ENCODE measurements at regions not wholly inside any gene's neighbourhood (a gene's known extent, or its start where the extent isn't known, plus 50 kb on each side); places are given as distances from the start of the nearest gene placed in this dataset.

GRCh38 chr9:30723656-30724055 lies 1660.8 kb upstream of the ACO1 start (continued):
- TF ChIP-seq STAT6 (CRISPR knock-in tag; IDR thresholded peaks at IDR 0.05), result no peak
- TF ChIP-seq MAZ (CRISPR knock-in tag; conservative IDR thresholded peaks at IDR 0.05 in 1 of 2, IDR thresholded peaks at IDR 0.05 in 1 of 2), result no peak
- TF ChIP-seq STAT5B (CRISPR knock-in tag; IDR thresholded peaks at IDR 0.05), result no peak
- no peak for TF ChIP-seq ETS2 (tag; IDR thresholded peaks at IDR 0.05; ENCODE audit: borderline replicate concordance, poor library complexity, severe bottlenecking)

- H3K9ac ChIP-seq (ENCODE audit: insufficient read depth in 1 of 2, low read depth in 2 of 2, low read length in 2 of 2), result no peak overlapping the region
- no peaks in the 10 kb centered on the region for H3K4me1 ChIP-seq (replicated peaks in 1 of 2; ENCODE audit: control insufficient read depth in 2 of 2, insufficient read depth in 2 of 2, low read length in 2 of 2)
- no peaks in the 10 kb centered on the region for H3K9me1 ChIP-seq (ENCODE audit: control insufficient read depth, insufficient read depth, low read length)
- H3K36me3 ChIP-seq (ENCODE audit: control insufficient read depth, insufficient read depth, low read length), result no peaks in the 10 kb centered on the region
- H3K9me3 ChIP-seq (replicated peaks; ENCODE audit: control insufficient read depth, insufficient read depth, low read depth, low read length), result no peaks in the 10 kb centered on the region
- in situ Hi-C loops (cut with MboI), result no loop called here
- H3K79me2 ChIP-seq (ENCODE audit: control insufficient read depth, insufficient read depth, low read length), result no peaks in the 10 kb centered on the region
- H2AFZ ChIP-seq (ENCODE audit: low read depth, low read length), result no peak overlapping the region
- H3K27ac ChIP-seq (ENCODE audit: extremely low read depth, low read depth, low read length), result no peak overlapping the region
- DNase-seq (ENCODE audit: extremely low read depth in 1 of 4, low spot score in 3 of 4) (no peak), FAIRE-seq (no peak), ATAC-seq (no peak)
- H3K4me3 ChIP-seq, result no peak overlapping the region
- WGBS (ENCODE audit: insufficient coverage, low coverage, missing lambda C conversion rate), result no CpG with 5 or more reads among the region's 5 CpGs
- H3K27me3 ChIP-seq (ENCODE audit: control insufficient read depth in 2 of 2, insufficient read depth in 2 of 2, low read length in 2 of 2), result no peaks in the 10 kb centered on the region
- CTCF ChIA-PET (ENCODE audit: low intra/inter-chr PET ratio), result no interaction called here
- no peak overlapping the region for H3K4me2 ChIP-seq (ENCODE audit: insufficient read depth, low read length)
- BruUV-seq (replicated peaks), result no TSS peak
- POLR2A ChIA-PET, result no interaction called here
- no peaks in the 10 kb centered on the region for H4K20me1 ChIP-seq (replicated peaks; ENCODE audit: control insufficient read depth, insufficient read depth, low read length)
- intact Hi-C loops (cut with micrococcal nuclease), result no loop called here
- TF ChIP-seq SMARCC2 (IDR thresholded peaks at IDR 0.05; ENCODE audit: low read depth) (no peak), ZNF592 (IDR thresholded peaks at IDR 0.05) (no peak), TCF7L2 (IDR thresholded peaks at IDR 0.05; ENCODE audit: low read depth, low read length) (no peak), SRSF7 (optimal IDR thresholded peaks at IDR 0.05; ENCODE audit: low read depth, low read length) (no peak), ZFPM2 (CRISPR knock-in tag; IDR thresholded peaks at IDR 0.05) (no peak), FOXA1 (IDR thresholded peaks at IDR 0.05; ENCODE audit: borderline replicate concordance) (no peak), KDM4B (IDR thresholded peaks at IDR 0.05; ENCODE audit: borderline replicate concordance in 2 of 2, low read depth in 1 of 2) (no peak), XRCC5 (IDR thresholded peaks at IDR 0.05; ENCODE audit: low read depth, low read length) (no peak), HSF4 (CRISPR knock-in tag; IDR thresholded peaks at IDR 0.05; ENCODE audit: borderline replicate concordance) (no peak), ZNF75A (CRISPR knock-in tag; IDR thresholded peaks at IDR 0.05) (no peak), NFYB (IDR thresholded peaks at IDR 0.05; ENCODE audit: extremely low read depth, insufficient read length) (no peak), KDM5B (IDR thresholded peaks at IDR 0.05; ENCODE audit: insufficient replicate concordance, low read depth, low read length) (no peak)
Observed at GRCh38 chr9:30732060-30732459, 1652.4 kb upstream of the ACO1 start.

Data from K562 (cell line).